ENCODE measurements at regions not wholly inside any gene's neighbourhood (a gene's known extent, or its start where the extent isn't known, plus 50 kb on each side); places are given as distances from the start of the nearest gene placed in this dataset.
"Not testable (repeated sequence)": the region's sequence is repeated elsewhere in the genome, so short reads cannot be mapped to it uniquely, and the experiment has no call there.

DNA sequence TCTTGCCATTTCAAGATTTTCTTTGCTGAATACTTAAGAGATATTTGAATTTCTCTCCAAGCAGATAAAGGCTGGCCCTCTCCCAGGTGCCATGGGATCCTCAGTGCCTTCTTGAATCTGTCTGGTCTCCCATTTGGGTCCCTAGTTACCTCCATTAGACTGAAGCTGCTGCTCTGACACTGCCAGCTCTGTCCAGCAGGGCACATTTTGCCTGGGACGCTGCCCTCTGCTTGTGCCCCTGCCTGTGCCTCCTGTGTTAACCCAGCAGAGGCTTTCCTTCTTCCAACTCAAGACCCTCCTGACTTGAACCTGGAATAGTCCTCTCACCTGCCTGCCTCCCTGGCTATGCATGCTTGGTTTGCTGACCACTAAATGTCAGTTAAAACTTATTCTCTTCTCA, 406.3 kb downstream of the BUD13 start:
- Histone ChIP-seq H3K4me2 (no peak overlapping the region), H3K79me2 (ENCODE audit: insufficient read depth) (no peaks in the 10 kb centered on the region), H3K27ac (ENCODE audit: low read depth in 2 of 2, low read length in 1 of 2) (no peak overlapping the region; a peak in 1 of 4 replicates), H3F3A (replicated peaks; ENCODE audit: insufficient read depth) (no peaks in the 10 kb centered on the region), H4K20me1 (ENCODE audit: insufficient read depth) (no peaks in the 10 kb centered on the region), H3K4me3 (ENCODE audit: low read depth in 2 of 2, low read length in 1 of 2) (no peak overlapping the region), H3K27me3 (ENCODE audit: insufficient read depth) (no peaks in the 10 kb centered on the region), H3K9me3 (no peaks in the 10 kb centered on the region), H2AFZ (ENCODE audit: low read depth) (no peak overlapping the region), H3K9ac (no peak overlapping the region), H3K9me2 (no peaks in the 10 kb centered on the region), H3K4me1 (ENCODE audit: control insufficient read depth in 1 of 2, insufficient read depth in 2 of 2, low read depth in 1 of 2, low read length in 1 of 2) (peaks cover 0 to 27% of the 10 kb centered on the region in 2 experiments; a peak in 2 of 4 replicates), H3K36me3 (replicated peaks in 1 of 2; ENCODE audit: control insufficient read depth in 1 of 2, insufficient read depth in 2 of 2, low read length in 1 of 2) (no peaks in the 10 kb centered on the region)
- peak; percentile 20 for DNase-seq
- TF ChIP-seq MEF2A (IDR thresholded peaks at IDR 0.05; ENCODE audit: borderline replicate concordance, low read depth), result no peak
- TF ChIP-seq YY1 (IDR thresholded peaks at IDR 0.05; ENCODE audit: low read depth), result no peak
- WGBS (ENCODE audit: low lambda C conversion rate), result 10% methylated on average over 1 of the region's 1 CpG
- ChIA-PET POLR2A (interaction anchor here (1.1 kb wide), 1 partner anchor 53 kb away, joined by 3 read pairs; no protein-coding TSS in a partner anchor), CTCF (interaction anchor here (0.6 to 1.5 kb wide), 8 partner anchors 10 to 149 kb away, joined by 3 to 5 read pairs (median 4); no protein-coding TSS in a partner anchor)

DNA sequence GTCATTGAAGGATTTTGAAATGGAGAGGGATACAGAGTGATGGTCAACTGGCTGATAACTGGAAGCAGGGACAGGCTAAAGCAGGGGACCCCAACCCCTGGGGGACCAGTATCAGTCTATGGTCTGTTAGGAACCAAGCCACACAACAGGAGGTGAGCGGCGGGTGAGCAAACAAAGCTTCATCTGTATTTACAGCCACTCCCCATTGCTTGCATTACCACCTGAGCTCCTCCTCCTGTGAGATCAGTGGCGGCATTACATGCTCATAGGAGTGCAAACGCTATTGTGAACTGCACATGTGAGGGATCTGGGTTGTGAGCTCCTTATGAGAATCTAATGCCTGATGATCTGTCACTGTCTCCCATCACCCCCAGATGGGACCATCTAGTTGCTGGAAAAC, 407.9 kb downstream of the BUD13 start:
- H3K36me3 ChIP-seq (replicated peaks in 1 of 2; ENCODE audit: control insufficient read depth in 1 of 2, insufficient read depth in 2 of 2, low read length in 1 of 2); H3K79me2 ChIP-seq (ENCODE audit: insufficient read depth); H3K9me3 ChIP-seq; H3F3A ChIP-seq (replicated peaks; ENCODE audit: insufficient read depth); H3K9me2 ChIP-seq; DNase-seq; H3K27ac ChIP-seq (ENCODE audit: low read depth in 2 of 2, low read length in 1 of 2); H4K20me1 ChIP-seq (ENCODE audit: insufficient read depth); H3K27me3 ChIP-seq (ENCODE audit: insufficient read depth); H3K4me2 ChIP-seq; H3K4me3 ChIP-seq (ENCODE audit: low read depth in 2 of 2, low read length in 1 of 2); CTCF ChIA-PET; H3K9ac ChIP-seq; H2AFZ ChIP-seq (ENCODE audit: low read depth): not testable (repeated sequence)
- POLR2A ChIA-PET, result interaction anchor here (1.2 kb wide), 1 partner anchor 19 kb away, joined by 3 read pairs; no protein-coding TSS in a partner anchor
- WGBS (ENCODE audit: low lambda C conversion rate), result 80% methylated on average over 4 of the region's 4 CpGs
- H3K4me1 ChIP-seq (ENCODE audit: control insufficient read depth in 1 of 2, insufficient read depth in 2 of 2, low read depth in 1 of 2, low read length in 1 of 2), result peaks cover 0 to 20% of the 10 kb centered on the region in 2 experiments; a peak in 1 of 4 replicates

GRCh38 chr11:116364348-116364747, 408.4 kb downstream of the BUD13 start:
- no peaks in the 10 kb centered on the region for H3K27me3 ChIP-seq (ENCODE audit: insufficient read depth)
- ChIA-PET CTCF (no interaction called here), POLR2A (interaction anchor here (1.2 kb wide), 1 partner anchor 20 kb away, joined by 3 read pairs; no protein-coding TSS in a partner anchor)
- no peak overlapping the region for H3K4me2 ChIP-seq
- H3K36me3 ChIP-seq (replicated peaks in 1 of 2; ENCODE audit: control insufficient read depth in 1 of 2, insufficient read depth in 2 of 2, low read length in 1 of 2), result no peaks in the 10 kb centered on the region
- 42% methylated on average over 4 of the region's 4 CpGs for WGBS (ENCODE audit: low lambda C conversion rate)
- no peaks in the 10 kb centered on the region for H3F3A ChIP-seq (replicated peaks; ENCODE audit: insufficient read depth)
- H3K9me2 ChIP-seq, result no peaks in the 10 kb centered on the region
- H2AFZ ChIP-seq (ENCODE audit: low read depth), result no peak overlapping the region
- peaks cover 0 to 17% of the 10 kb centered on the region in 2 experiments; a peak in 1 of 4 replicates for H3K4me1 ChIP-seq (ENCODE audit: control insufficient read depth in 1 of 2, insufficient read depth in 2 of 2, low read depth in 1 of 2, low read length in 1 of 2)
- no peaks in the 10 kb centered on the region for H3K9me3 ChIP-seq
- H3K4me3 ChIP-seq (ENCODE audit: low read depth in 2 of 2, low read length in 1 of 2), result no peak overlapping the region
- H3K27ac ChIP-seq (ENCODE audit: low read depth in 2 of 2, low read length in 1 of 2), result no peak overlapping the region
- no peaks in the 10 kb centered on the region for H4K20me1 ChIP-seq (ENCODE audit: insufficient read depth)
- DNase-seq, result no peak
- H3K9ac ChIP-seq, result no peak overlapping the region
- no peaks in the 10 kb centered on the region for H3K79me2 ChIP-seq (ENCODE audit: insufficient read depth)
- TF ChIP-seq GABPA (IDR thresholded peaks at IDR 0.05; ENCODE audit: low read depth), result no peak
- no peak for TF ChIP-seq EZH2phosphoT487 (IDR thresholded peaks at IDR 0.05; ENCODE audit: borderline replicate concordance, low read depth)
- no peak for TF ChIP-seq FOXM1 (IDR thresholded peaks at IDR 0.05; ENCODE audit: low read depth)
- no peak for TF ChIP-seq YY1 (IDR thresholded peaks at IDR 0.05; ENCODE audit: low read depth)
- no peak for TF ChIP-seq POLR2AphosphoS5 (IDR thresholded peaks at IDR 0.05; ENCODE audit: low read depth, low read length)
- TF ChIP-seq RXRA (IDR thresholded peaks at IDR 0.05; ENCODE audit: borderline replicate concordance, low read depth), result no peak
- no peak for TF ChIP-seq REST (IDR thresholded peaks at IDR 0.05; ENCODE audit: low read depth, low read length)
- TF ChIP-seq MAX (IDR thresholded peaks at IDR 0.05; ENCODE audit: low read depth), result no peak
- no peak for TF ChIP-seq PBX3 (IDR thresholded peaks at IDR 0.05)
- TF ChIP-seq NRF1 (IDR thresholded peaks at IDR 0.05; ENCODE audit: low read depth, low read length), result no peak
- TF ChIP-seq, protein P1, sequence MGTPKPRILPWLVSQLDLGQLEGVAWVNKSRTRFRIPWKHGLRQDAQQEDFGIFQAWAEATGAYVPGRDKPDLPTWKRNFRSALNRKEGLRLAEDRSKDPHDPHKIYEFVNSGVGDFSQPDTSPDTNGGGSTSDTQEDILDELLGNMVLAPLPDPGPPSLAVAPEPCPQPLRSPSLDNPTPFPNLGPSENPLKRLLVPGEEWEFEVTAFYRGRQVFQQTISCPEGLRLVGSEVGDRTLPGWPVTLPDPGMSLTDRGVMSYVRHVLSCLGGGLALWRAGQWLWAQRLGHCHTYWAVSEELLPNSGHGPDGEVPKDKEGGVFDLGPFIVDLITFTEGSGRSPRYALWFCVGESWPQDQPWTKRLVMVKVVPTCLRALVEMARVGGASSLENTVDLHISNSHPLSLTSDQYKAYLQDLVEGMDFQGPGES (IDR thresholded peaks at IDR 0.05; ENCODE audit: low read depth, low read length), result no peak
- no peak for TF ChIP-seq TAF1 (IDR thresholded peaks at IDR 0.05; ENCODE audit: borderline replicate concordance, low read depth, low read length)
- no peak for TF ChIP-seq SMC3 (IDR thresholded peaks at IDR 0.05; ENCODE audit: low read depth, low read length)
- TF ChIP-seq FOSL2 (IDR thresholded peaks at IDR 0.05; ENCODE audit: borderline replicate concordance, low read depth), result no peak

All from SK-N-SH (cell line).